ENCODE measurements at regions not wholly inside any gene's neighbourhood (a gene's known extent, or its start where the extent isn't known, plus 50 kb on each side); places are given as distances from the start of the nearest gene placed in this dataset.

DNA sequence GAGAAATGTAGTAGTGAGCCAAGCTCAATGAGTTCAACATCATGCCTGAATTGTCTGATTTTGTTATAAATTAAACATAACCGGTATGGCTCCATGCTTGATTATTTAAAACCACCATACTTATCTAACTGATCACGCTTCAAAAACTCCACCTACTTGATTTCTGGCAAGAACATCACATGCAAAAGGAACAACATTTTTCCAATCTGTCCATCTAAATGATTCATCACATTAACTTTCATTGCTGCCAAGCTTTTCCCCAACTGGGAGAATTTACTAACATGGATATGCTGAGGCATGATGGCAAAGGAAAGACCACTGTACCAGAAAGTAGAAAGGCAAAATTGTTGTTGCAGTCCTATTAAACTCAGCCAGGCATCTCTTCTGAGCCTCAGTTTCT lies 286.8 kb downstream of the TRIB2 start:
- TF ChIP-seq, protein P1, sequence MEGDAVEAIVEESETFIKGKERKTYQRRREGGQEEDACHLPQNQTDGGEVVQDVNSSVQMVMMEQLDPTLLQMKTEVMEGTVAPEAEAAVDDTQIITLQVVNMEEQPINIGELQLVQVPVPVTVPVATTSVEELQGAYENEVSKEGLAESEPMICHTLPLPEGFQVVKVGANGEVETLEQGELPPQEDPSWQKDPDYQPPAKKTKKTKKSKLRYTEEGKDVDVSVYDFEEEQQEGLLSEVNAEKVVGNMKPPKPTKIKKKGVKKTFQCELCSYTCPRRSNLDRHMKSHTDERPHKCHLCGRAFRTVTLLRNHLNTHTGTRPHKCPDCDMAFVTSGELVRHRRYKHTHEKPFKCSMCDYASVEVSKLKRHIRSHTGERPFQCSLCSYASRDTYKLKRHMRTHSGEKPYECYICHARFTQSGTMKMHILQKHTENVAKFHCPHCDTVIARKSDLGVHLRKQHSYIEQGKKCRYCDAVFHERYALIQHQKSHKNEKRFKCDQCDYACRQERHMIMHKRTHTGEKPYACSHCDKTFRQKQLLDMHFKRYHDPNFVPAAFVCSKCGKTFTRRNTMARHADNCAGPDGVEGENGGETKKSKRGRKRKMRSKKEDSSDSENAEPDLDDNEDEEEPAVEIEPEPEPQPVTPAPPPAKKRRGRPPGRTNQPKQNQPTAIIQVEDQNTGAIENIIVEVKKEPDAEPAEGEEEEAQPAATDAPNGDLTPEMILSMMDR (IDR thresholded peaks at IDR 0.05 in 4 of 5, conservative IDR thresholded peaks at IDR 0.05 in 1 of 5) = no peak
- no peak for TF ChIP-seq POLR2A (IDR thresholded peaks at IDR 0.05)

Measured in gastrocnemius medialis (tissue), 4 donors.